Heart left ventricle (tissue), 16 donors: ENCODE measurements at regions not wholly inside any gene's neighbourhood (a gene's known extent, or its start where the extent isn't known, plus 50 kb on each side); places are given as distances from the start of the nearest gene placed in this dataset.

Experiments
- ATAC-seq, 4 donors: fragments of 200-7000 bp; cut with Tn5 transposase; one replicate each; pipeline ENCODE4 v1.9.1; 2020 to 2022; ENCODE audit warnings: moderate library complexity in 4 of 4, mild to moderate bottlenecking in 3 of 4, moderate number of reproducible peaks in 1 of 4
- DNase-seq, 5 donors: peaks; one replicate each; pipeline ENCODE4 v3.0.0-alpha.2; 2020
- H3K27ac ChIP-seq, 12 donors: fragments of 200-600 bp; sonication (generic) in 4 of 12; one replicate each; pipeline versions ENCODE4 v1.5.0 to v1.8.0; 2016 to 2022; ENCODE audit warnings: mild to moderate bottlenecking in 2 of 12
- H3K27me3 ChIP-seq, 9 donors: fragments of 200-600 bp; sonication (generic) in 2 of 9; one replicate each; pipeline versions ENCODE4 v1.5.1 to v1.8.0; 2016 to 2022; ENCODE audit warnings: mild to moderate bottlenecking in 3 of 9
- H3K36me3 ChIP-seq, 9 donors: fragments of 200-600 bp; sonication (generic) in 2 of 9; one replicate each; pipeline versions ENCODE4 v1.5.0 to v1.8.0; 2018 to 2022; ENCODE audit warnings: mild to moderate bottlenecking in 2 of 9
- H3K4me1 ChIP-seq, 12 donors: fragments of 200-600 bp; sonication (generic) in 4 of 12; one replicate each; pipeline versions ENCODE4 v1.5.0 to v1.8.0; 2016 to 2022; ENCODE audit warnings: mild to moderate bottlenecking in 3 of 12
- H3K4me3 ChIP-seq, 12 donors: fragments of 200-600 bp; sonication (generic) in 4 of 12; one replicate each; pipeline versions ENCODE4 v1.5.0 to v1.8.0; 2017 to 2022; ENCODE audit warnings: mild to moderate bottlenecking in 9 of 12, moderate library complexity in 4 of 12
- H3K9me3 ChIP-seq, 12 donors: fragments of 200-600 bp; sonication (generic) in 4 of 12; one replicate each; pipeline versions ENCODE4 v1.5.0 to v1.8.0; 2016 to 2022; ENCODE audit warnings: mild to moderate bottlenecking in 1 of 12
- POLR2A ChIP-seq, 2 donors: fragments of 450-650 bp; IDR thresholded peaks; one replicate each; pipeline ENCODE4 v1.6.1; 2017; ENCODE audit warnings: antibody characterized with exemption in 2 of 2, mild to moderate bottlenecking in 2 of 2, moderate library complexity in 2 of 2
- WGBS, 4 donors: extraction: QIAGEN DNeasy Blood & Tissue Kit in 2 of 4; methylation state at CpG; one replicate each; pipeline versions ENCODE4 v1.1.5 to v1.1.7; 2013 to 2018; 5-methylcytosine and 5-hydroxymethylcytosine counted together
- intact Hi-C, 10 donors: fragments of 100-400 bp; cut with DNase I; formaldehyde crosslinking; loops; one replicate each; pipeline versions ENCODE4 v1.11.1 to v1.14.2; 2022
- TF ChIP-seq, protein P1 (sequence below), 12 donors: fragments of 200-600 bp; sonication (generic) in 4 of 12; IDR thresholded peaks; one replicate each; pipeline versions ENCODE4 v1.5.0 to v1.8.0; 2018 to 2022; ENCODE audit warnings: antibody characterized with exemption in 12 of 12, mild to moderate bottlenecking in 5 of 12
- donor health status: ischemic (EF 13 %, LVEDD 7.1; RV severe dilation, severe dysfunction).
- donor health status: healthy with polysubstance abuse.
- donor health status: DM: no; HTN: yes; CAD: no.
- donor health status: DM: no; HTN: no; CAD: no.
- donor health status: ischemic (EF 25% LVEDD 6.9; RV normal size, moderate dysfunction).
- donor health status: ischemic (EF 25% LVEDD 5.7; RV mildly dilated, moderate dysfunction).
- donor health status: healthy.
- donor health status: DM: yes; HTN: yes; CAD: no.
- donor health status: ischemic (EF 35%, LVEDD 5.7; RV mildly dilated, moderate dysfunction).
- donor health status: nonischemic (EF 11% LVEDD 7.7; RV severe dilation, severe dysfunction).
- donor health status: DM: yes; HTN: yes; CAD: no.
- donor health status: PGD.
- donor health status: ischemic (EF 29% LVEDD 5.4; RV normal size, mild dysfunction).
- donor health status: nonischemic (EF 23%, LVEDD 6.1; RV moderate dilation, normal function).

DNA sequence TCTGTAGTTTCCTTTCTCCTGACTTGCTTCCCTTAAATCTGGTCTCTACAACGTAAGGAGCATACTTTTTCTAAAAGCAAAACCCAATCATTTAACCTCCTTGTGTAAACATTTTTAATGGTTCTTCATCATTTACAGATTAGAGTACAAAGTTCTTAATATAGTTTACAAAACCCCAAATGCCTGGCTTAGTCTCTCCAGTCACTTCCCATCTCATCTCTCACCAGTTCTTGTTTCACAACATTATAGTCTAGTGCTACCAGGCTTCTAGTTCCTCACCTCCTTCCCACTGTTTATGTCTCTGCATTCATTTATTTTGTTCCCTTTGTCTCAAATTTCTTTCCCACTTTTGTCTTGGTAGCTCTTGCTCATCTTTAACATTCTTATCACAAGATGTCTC lies 168.4 kb downstream of the FASLG start:
- Histone ChIP-seq H3K27me3 (no peaks in the 10 kb centered on the region), H3K36me3 (no peaks in the 10 kb centered on the region), H3K4me1 (peaks cover 0 to 25% (median 4%) of the 10 kb centered on the region in 12 donors), H3K4me3 (no peak overlapping the region), H3K27ac (peak overlapping the region in 5 of 12 donors; percentile 66 to 78 (median 72)), H3K9me3 (no peaks in the 10 kb centered on the region)
- TF ChIP-seq, protein P1, sequence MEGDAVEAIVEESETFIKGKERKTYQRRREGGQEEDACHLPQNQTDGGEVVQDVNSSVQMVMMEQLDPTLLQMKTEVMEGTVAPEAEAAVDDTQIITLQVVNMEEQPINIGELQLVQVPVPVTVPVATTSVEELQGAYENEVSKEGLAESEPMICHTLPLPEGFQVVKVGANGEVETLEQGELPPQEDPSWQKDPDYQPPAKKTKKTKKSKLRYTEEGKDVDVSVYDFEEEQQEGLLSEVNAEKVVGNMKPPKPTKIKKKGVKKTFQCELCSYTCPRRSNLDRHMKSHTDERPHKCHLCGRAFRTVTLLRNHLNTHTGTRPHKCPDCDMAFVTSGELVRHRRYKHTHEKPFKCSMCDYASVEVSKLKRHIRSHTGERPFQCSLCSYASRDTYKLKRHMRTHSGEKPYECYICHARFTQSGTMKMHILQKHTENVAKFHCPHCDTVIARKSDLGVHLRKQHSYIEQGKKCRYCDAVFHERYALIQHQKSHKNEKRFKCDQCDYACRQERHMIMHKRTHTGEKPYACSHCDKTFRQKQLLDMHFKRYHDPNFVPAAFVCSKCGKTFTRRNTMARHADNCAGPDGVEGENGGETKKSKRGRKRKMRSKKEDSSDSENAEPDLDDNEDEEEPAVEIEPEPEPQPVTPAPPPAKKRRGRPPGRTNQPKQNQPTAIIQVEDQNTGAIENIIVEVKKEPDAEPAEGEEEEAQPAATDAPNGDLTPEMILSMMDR (IDR thresholded peaks at IDR 0.05): no peak
- no peak for TF ChIP-seq POLR2A (IDR thresholded peaks at IDR 0.05)
- intact Hi-C loops: loop anchor here in 9 of 10 donors (1.0 to 10.0 kb wide), 7 partner anchors 80 to 585 kb away; no protein-coding TSS in a partner anchor
- no peak for ATAC-seq
- WGBS, 4 donors: 84 to 94% (median 87%) methylated on average over 1 of the region's 1 CpG
- DNase-seq: no peak

DNA sequence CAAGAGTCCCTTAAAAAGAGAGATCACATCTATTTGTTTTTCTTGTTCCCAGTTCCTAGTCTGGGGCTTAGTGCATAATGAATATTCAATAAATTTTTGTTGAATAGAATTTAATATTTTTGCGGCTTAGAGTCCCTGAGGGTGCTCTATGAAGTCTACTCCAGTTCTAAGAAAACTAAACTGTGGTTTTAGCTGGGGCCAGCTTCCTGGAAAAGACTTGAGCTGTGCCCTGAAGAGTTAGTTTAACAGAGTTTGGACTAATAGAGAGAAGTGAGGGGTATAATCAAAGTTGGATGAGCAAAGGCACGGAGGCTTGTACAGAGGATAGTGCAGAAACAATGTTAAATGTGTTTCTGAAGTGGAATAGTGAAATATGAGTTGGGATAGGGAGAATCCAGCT lies 168.9 kb downstream of the FASLG start:
- no peak for TF ChIP-seq POLR2A (IDR thresholded peaks at IDR 0.05)
- TF ChIP-seq, protein P1 (IDR thresholded peaks at IDR 0.05): no peak
- ATAC-seq (no peak), DNase-seq (no peak)
- 88 to 95% (median 91%) methylated on average over 2 of the region's 2 CpGs for WGBS, 4 donors
- H3K4me1 ChIP-seq: peaks cover 0 to 25% (median 4%) of the 10 kb centered on the region in 12 donors
- H3K27me3 ChIP-seq: no peaks in the 10 kb centered on the region
- H3K9me3 ChIP-seq: no peaks in the 10 kb centered on the region
- H3K27ac ChIP-seq: peak overlapping the region in 1 of 12 donors; percentile 72
- H3K4me3 ChIP-seq: no peak overlapping the region
- intact Hi-C loops: loop anchor here (1.0 to 10.0 kb wide), 7 partner anchors 81 to 584 kb away; no protein-coding TSS in a partner anchor
- no peaks in the 10 kb centered on the region for H3K36me3 ChIP-seq

DNA sequence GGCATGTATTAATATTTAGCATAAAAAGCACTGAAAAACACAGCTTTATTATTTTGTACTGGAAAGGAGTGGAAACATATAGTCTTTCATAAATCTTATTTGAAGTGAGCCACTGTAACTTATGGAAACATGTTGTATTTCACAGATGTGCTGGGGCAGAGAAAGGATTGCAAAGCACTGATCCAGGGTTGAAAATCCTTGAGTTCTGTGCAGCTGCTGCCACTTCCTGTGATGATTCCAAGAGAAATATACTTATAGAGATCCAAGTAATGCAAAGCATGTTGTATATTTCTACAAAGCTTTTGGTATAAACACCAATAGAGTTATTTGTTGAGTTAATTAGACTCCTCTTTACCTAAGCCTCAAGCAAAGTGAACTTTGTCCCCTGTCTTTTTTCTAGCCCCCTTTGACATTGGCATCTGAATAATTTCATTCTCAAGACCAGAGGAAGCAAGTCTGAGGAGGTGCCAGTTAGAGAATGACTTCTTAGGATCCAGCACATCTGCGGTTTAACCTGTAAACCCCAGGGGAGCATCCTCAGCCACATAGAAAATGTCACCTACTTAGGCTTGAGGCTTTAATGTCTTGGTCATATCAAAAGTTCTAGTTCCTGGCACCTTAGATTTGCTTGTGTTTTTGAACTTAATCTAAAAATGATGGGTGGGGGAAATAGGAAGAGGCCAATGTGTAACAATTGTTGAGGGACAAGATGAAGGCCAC lies 173.3 kb downstream of the FASLG start:
- WGBS, 4 donors: 82 to 95% (median 85%) methylated on average over 1 of the region's 1 CpG
- ATAC-seq (no peak), DNase-seq (no peak)
- Histone ChIP-seq H3K4me1 (peaks cover 0 to 5% (median 0%) of the 10 kb centered on the region in 12 donors), H3K27me3 (no peaks in the 10 kb centered on the region), H3K27ac (no peak overlapping the region), H3K4me3 (no peak overlapping the region), H3K36me3 (no peaks in the 10 kb centered on the region), H3K9me3 (no peaks in the 10 kb centered on the region)
- intact Hi-C loops: no loop called here
- no peak for TF ChIP-seq POLR2A (IDR thresholded peaks at IDR 0.05)
- TF ChIP-seq, protein P1 (IDR thresholded peaks at IDR 0.05): no peak

DNA sequence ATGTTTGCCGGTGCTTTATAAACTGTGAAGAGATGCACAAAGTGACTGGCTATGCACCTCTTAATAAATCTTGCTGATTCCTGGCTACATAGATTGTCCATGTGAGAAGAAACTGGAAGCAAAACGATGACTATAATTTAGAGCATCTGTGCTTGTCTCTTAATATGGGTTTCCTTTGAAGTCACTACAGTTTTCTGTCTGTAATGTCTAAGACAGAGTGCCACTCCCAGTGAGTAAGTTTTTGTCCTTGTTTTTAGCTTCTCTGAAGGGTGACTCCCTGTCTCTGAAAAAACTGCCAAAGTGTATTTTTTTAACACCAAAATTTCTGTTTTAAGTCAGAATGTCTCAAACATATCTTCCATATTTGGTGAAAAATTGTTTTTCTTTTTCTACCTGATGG lies 175.1 kb downstream of the FASLG start:
- H3K4me1 ChIP-seq: peaks cover 0 to 4% (median 0%) of the 10 kb centered on the region in 12 donors
- H3K27ac ChIP-seq: no peak overlapping the region
- no peaks in the 10 kb centered on the region for H3K36me3 ChIP-seq
- ATAC-seq: no peak
- intact Hi-C loops: no loop called here
- 84 to 91% (median 90%) methylated on average over 2 of the region's 2 CpGs for WGBS, 4 donors
- H3K4me3 ChIP-seq: no peak overlapping the region
- DNase-seq: no peak
- no peaks in the 10 kb centered on the region for H3K9me3 ChIP-seq
- no peaks in the 10 kb centered on the region for H3K27me3 ChIP-seq
- TF ChIP-seq POLR2A (IDR thresholded peaks at IDR 0.05): no peak
